Coronary artery (tissue), 2 donors: ENCODE measurements at regions not wholly inside any gene's neighbourhood (a gene's known extent, or its start where the extent isn't known, plus 50 kb on each side); places are given as distances from the start of the nearest gene placed in this dataset.

Experiments used
- DNase-seq: peaks from one replicate; pipeline ENCODE4 v3.0.0-alpha.2; 2017; ENCODE audit warnings: low spot score
- H3K27ac ChIP-seq, 2 donors: fragments of 200-600 bp; sonication (generic); one replicate each; pipeline ENCODE4 v1.5.1; 2016 to 2019
- H3K4me3 ChIP-seq: fragments of 200-600 bp; sonication (generic); 2 replicates; pipeline ENCODE4 v1.5.1; 2016; ENCODE audit warnings: mild to moderate bottlenecking, moderate library complexity
- CTCF ChIP-seq: fragments of 200-600 bp; sonication (generic); IDR thresholded peaks from one replicate; pipeline ENCODE4 v1.5.1; 2019; ENCODE audit warnings: antibody characterized with exemption

- Histone ChIP-seq H3K4me3 (no peak overlapping the region), H3K27ac (no peak overlapping the region)
- TF ChIP-seq CTCF = no peak
- DNase-seq = no peak
These were observed 372.7 kb downstream of the SHQ1 start for GRCh38 chr3:72475258-72476138.

DNA sequence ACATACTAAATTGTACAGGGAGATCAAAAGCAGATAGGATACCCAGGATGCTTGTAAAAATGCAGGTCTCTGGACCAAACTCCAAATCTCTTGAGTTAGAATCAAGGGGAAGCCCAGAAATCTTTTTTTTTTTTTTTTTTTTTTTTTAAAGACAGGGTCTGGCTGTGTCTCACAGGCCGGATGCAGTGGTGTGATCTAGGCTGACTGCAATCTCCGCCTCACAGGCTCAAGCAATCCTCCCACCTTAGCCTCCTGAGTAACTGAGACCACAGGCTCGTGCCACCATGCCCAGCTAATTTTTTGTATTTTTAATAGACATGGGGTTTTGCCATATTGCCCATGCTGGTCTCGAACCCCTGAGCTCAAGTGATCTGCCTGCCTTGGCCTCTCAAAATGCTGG is 373.5 kb downstream of the SHQ1 start:
- TF ChIP-seq CTCF = no peak
- no peak for DNase-seq
- Histone ChIP-seq H3K4me3 (no peak overlapping the region), H3K27ac (no peak overlapping the region)

- no peak for TF ChIP-seq CTCF
These were observed 375.1 kb downstream of the SHQ1 start for GRCh38 chr3:72473156-72473555.

DNA sequence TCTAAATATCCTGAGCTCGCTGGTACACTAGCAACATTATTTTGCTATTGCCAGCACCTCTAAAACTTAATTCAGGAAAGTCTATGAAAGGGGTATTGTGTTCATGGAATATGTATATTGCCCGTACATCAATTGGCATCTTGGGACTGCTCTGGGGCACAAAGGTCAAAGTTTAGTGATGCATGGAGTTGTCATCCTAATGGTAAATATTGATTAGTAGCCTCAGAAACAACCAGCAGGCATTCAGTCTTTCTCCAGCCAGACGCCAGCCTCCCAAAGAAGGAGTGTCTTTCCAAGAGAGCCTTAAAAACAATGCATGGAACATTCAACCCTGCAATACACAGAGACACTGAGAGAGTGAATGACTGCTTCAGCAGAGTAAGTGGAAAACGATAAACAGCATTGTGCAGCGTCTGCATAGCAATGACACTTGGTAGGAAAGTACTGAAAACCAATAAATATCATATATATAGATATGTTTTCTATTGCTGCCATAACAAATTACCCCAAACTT is 377.3 kb downstream of the SHQ1 start:
- DNase-seq = no peak
- no peak for TF ChIP-seq CTCF
- Histone ChIP-seq H3K4me3 (no peak overlapping the region), H3K27ac (no peak overlapping the region)

More at GRCh38 chr3:72473156-72473555, 375.1 kb downstream of the SHQ1 start:
- no peak for DNase-seq
- Histone ChIP-seq H3K27ac (no peak overlapping the region), H3K4me3 (no peak overlapping the region)

DNA sequence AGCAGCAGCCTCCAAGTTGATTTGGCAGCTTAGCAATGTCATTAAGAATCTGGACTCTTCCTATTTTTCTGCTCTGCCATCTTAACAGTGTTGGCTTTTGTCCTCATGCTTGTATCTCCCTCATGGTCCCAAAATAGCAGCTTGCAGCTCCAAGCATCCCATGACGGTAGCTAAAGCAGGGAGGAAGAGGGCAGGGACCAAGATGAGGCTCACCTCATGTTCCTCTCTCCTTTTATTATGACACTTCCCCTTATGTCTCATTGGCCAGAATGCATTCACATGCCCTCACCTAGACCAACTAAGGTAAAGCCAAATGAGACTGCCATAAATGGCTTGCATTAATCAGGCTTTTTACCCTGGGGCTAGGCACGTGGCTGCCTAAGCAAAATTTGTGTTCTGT is 382.4 kb downstream of the SHQ1 start:
- no peak overlapping the region for H3K4me3 ChIP-seq
- no peak overlapping the region for H3K27ac ChIP-seq
- DNase-seq = no peak
- TF ChIP-seq CTCF = no peak

DNA sequence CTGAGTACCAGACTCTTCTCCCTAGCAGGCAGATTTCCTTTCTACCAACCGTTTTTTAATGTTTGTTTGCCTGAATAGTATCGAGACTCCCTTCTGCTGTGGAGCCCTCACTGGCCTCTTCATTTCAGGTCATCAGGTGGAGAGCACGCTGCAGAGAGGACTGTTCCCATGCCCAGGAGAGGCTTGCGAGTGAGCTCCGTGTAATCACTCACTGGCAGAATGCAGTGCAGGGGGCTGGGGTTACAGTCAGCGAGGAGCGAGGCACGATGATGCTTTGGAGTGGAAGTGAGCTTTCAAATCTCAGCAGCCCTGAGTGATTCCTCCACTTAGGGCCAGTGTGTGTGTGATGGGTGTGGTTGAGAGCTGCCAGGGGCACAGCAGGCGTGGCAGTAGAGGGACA is 385.2 kb downstream of the SHQ1 start:
- H3K4me3 ChIP-seq = no peak overlapping the region
- no peak for TF ChIP-seq CTCF
- DNase-seq = no peak
- no peak overlapping the region for H3K27ac ChIP-seq

DNA sequence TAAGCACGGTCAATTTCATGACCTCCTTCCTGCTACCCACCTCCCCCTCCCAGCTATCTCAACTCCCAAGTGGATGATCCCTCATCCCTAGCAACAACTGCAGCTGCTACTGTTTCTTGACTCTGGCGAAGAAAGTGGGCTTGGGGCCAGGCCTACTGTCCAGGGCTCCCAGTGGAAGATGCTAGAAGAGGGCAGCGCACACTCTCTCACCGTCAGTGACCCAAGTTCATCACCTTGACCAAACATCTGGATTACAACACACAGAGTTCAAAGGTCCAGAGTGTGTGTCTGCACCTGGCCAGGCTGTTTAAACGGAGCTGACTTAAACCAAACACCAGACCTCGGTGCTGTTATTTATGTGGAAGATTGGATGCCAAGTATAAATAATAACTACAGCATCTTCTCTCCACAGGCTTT is 385.6 kb downstream of the SHQ1 start:
- no peak for DNase-seq
- no peak overlapping the region for H3K27ac ChIP-seq
- no peak for TF ChIP-seq CTCF
- H3K4me3 ChIP-seq = no peak overlapping the region
